HFF-Myc (cell line): ENCODE measurements at regions not wholly inside any gene's neighbourhood (a gene's known extent, or its start where the extent isn't known, plus 50 kb on each side); places are given as distances from the start of the nearest gene placed in this dataset.

Source experiments
- DNase-seq: peaks from one replicate; pipeline ENCODE4 v3.0.0-alpha.2; 2011; ENCODE audit warnings: low read depth; ENCODE audit errors: extremely low read depth
- H3K4me3 ChIP-seq: replicated peaks from 2 replicates; pipeline ENCODE4 v1.5.1; 2011; ENCODE audit warnings: low read depth, mild to moderate bottlenecking, control low read depth, low read length
- TF ChIP-seq, protein P1 (sequence below): IDR thresholded peaks from 2 replicates; pipeline ENCODE4 v1.5.1; 2012; ENCODE audit warnings: mild to moderate bottlenecking, low read depth, low read length, control low read depth; ENCODE audit errors: missing control alignments

DNA sequence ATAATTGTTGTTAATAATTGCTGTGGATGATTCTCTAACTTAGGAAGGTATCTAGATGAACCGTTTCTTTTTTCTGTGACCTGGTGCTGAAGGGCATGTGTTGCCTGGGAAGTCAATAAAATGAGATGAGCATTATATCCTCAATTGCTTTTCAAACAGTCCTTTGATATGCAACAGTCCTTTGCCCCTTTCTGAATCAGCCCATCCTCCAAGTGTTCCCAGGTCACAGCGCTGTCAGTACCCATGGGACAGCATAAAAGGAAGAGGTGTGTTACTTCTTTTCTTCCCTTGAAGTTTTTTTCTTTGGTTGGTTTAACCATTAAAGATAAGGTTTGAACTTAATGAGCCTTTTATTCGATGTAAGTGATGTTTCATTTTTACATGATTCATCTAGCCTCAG lies 651.8 kb downstream of the SEMA5A start:
- DNase-seq: no peak
- H3K4me3 ChIP-seq: no peak overlapping the region
- TF ChIP-seq, protein P1, sequence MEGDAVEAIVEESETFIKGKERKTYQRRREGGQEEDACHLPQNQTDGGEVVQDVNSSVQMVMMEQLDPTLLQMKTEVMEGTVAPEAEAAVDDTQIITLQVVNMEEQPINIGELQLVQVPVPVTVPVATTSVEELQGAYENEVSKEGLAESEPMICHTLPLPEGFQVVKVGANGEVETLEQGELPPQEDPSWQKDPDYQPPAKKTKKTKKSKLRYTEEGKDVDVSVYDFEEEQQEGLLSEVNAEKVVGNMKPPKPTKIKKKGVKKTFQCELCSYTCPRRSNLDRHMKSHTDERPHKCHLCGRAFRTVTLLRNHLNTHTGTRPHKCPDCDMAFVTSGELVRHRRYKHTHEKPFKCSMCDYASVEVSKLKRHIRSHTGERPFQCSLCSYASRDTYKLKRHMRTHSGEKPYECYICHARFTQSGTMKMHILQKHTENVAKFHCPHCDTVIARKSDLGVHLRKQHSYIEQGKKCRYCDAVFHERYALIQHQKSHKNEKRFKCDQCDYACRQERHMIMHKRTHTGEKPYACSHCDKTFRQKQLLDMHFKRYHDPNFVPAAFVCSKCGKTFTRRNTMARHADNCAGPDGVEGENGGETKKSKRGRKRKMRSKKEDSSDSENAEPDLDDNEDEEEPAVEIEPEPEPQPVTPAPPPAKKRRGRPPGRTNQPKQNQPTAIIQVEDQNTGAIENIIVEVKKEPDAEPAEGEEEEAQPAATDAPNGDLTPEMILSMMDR: no peak

DNA sequence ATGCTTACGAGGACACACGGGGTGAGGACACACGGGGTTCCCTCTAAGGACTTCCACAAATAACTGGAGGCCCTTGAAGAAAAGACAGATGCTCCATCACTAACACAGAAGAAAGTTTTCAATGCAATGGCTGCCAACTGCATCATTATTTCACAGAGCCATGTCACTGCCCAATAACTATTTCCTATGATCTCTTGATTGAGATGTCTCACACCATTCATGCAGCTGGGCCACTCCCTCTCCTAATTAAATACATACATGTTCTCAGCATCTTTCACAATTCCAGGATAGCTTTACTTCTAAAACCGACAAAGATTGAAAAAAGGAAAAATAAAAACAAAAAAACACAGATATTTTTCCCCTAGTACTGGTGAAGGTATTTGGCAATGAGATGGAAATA lies 650.8 kb downstream of the SEMA5A start:
- no peak for DNase-seq
- no peak overlapping the region for H3K4me3 ChIP-seq
- TF ChIP-seq, protein P1: no peak

DNA sequence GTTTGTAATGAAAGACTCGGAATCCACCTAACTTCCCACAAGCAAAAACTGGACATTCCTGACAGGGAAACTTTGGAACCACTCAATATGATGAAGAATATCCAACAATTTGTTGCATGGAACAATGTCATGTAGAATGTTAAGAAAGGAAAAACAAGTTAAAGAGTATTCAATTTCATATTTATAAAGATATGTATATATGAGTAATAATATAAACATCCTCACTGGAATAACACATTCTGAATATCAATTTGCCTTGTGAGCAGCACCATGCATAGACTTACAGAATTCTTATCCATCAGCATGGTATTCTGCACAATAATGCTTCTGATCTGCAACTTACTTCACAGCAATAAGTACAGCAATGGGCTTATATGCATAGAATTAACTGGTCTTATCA lies 650.3 kb downstream of the SEMA5A start:
- no peak overlapping the region for H3K4me3 ChIP-seq
- no peak for DNase-seq
- TF ChIP-seq, protein P1: no peak

DNA sequence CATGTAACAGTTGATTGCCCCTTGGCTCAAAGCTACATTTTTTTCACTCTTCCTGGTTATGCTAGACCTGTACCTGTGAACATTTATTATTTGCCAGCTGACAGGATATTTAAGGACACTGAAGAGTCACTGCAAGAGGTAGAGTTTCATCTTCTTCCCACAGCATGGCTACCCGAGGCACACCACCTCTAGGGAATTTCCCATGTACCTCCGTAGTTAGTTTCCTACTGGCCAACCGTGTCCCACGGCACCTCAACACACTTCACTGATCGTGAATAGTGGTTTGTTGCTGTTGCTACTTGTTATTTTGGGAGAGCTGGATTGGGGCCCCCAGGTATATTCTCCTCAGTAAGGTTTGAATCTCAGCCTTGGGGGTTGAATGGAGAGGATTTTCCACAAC lies 648.6 kb downstream of the SEMA5A start:
- no peak for DNase-seq
- TF ChIP-seq, protein P1: no peak
- H3K4me3 ChIP-seq: no peak overlapping the region

DNA sequence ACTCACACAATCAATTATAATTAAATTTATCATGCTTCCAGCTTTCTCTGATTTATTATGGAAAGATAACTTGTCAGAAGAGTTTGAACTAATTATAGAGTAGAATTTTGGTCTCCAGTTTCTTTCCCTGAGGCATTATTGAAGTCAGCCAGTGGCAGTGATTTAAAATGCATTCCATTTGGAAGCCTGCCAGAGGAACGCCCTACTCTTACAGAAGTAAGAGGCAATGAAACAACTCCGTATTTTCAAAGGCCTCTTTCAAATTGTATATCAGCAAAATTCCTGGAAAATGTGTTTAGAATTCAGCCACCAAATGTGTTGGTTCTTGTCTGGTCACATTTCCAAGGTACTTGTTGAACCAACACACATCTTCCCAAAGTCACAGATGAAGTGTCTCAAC lies 640.9 kb downstream of the SEMA5A start:
- TF ChIP-seq, protein P1: no peak
- H3K4me3 ChIP-seq: no peak overlapping the region
- peak; percentile 63 for DNase-seq

DNA sequence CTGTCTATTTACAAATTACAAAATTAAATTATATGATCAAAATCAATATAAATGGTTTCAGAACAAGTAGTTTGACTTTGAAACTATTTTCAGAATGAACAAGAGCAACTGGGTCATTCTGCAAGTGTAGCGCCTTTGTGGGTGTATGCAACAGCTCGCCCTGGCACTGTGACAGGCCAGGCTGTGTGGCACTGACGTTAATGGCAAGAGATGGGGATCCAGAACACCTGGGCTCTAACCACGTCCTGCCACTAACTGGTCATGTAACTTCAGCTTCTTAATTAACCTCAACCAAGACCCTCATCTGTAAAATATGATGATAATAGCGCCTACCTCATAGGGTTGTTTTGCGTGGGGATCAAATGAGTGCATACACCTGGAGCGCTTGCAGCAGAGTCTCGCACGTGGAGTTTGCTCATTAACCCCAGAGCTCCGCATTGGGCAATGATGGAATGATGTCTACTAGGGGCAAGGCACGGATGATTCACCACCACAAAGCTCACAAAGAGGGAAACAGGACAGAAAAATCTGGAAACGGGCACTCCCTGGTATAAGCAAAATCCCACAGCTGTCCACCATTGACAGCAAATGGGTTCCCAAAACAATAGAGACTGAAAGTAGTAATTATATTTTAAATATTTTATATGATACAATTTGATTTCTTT lies 639.4 kb downstream of the SEMA5A start:
- H3K4me3 ChIP-seq: no peak overlapping the region
- TF ChIP-seq, protein P1: no peak
- peak; percentile 30 for DNase-seq

DNA sequence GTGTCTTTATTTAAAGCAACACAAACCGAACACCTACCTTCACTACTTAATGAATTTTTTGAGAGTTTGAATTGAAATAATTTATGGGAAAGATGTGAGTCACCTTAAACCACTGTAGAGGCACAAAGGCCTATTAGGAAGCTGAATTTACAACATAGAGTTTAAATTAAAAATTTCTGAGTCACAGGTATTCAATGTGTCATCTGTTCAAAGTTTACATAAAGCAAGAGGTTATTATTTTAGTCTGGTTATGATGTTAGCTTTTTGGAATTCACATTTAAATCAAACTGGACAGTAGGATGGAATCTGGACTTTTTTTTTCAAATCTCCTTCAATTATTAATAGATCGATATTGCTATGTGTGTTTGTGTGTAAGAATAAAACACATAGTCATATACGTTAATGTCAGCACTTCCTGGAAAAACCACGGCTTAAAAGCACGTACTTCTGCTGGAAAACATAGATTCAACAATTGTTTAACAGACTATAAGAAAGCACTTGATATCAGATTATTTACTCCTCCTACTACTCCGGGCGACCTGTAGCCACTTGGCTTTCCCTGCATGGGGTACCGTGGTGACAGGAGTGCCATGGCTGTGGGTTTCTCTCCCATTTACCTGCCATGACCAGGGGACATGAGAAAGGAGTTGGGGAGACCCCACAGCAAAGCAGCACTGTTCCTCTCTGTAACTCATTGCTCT lies 638.6 kb downstream of the SEMA5A start:
- TF ChIP-seq, protein P1: no peak
- H3K4me3 ChIP-seq: no peak overlapping the region
- peak; percentile 36 for DNase-seq
